ENCODE measurements at regions not wholly inside any gene's neighbourhood (a gene's known extent, or its start where the extent isn't known, plus 50 kb on each side); places are given as distances from the start of the nearest gene placed in this dataset.

- DNase-seq (ENCODE audit: low read depth), result no peak
Measured at GRCh38 chr2:2567776-2568175, 236.7 kb upstream of the MYT1L start.

GRCh38 chr2:2566396-2567323 lies 235.6 kb upstream of the MYT1L start:
- no peak for DNase-seq (ENCODE audit: low read depth)

- no peak for DNase-seq (ENCODE audit: low read depth)
Measured at GRCh38 chr2:2565671-2566070, 234.6 kb upstream of the MYT1L start.

- DNase-seq (ENCODE audit: low read depth), result no peak
Measured at GRCh38 chr2:2564300-2565078, 233.4 kb upstream of the MYT1L start.

- no peak for DNase-seq (ENCODE audit: low read depth)
Measured at GRCh38 chr2:2563309-2563860, 232.3 kb upstream of the MYT1L start.

- DNase-seq (ENCODE audit: low read depth), result no peak
Measured at GRCh38 chr2:2562867-2563266, 231.8 kb upstream of the MYT1L start.

- DNase-seq (ENCODE audit: low read depth), result no peak
Measured at GRCh38 chr2:2561346-2562095, 230.4 kb upstream of the MYT1L start.

- DNase-seq (ENCODE audit: low read depth), result no peak
Measured at GRCh38 chr2:2560374-2561015, 229.4 kb upstream of the MYT1L start.

- DNase-seq (ENCODE audit: low read depth), result no peak
Measured at GRCh38 chr2:2558476-2558875, 227.4 kb upstream of the MYT1L start.

GRCh38 chr2:2557475-2557874 lies 226.4 kb upstream of the MYT1L start:
- no peak for DNase-seq (ENCODE audit: low read depth)

GRCh38 chr2:2550856-2551255 lies 219.8 kb upstream of the MYT1L start:
- no peak for DNase-seq (ENCODE audit: low read depth)

- DNase-seq (ENCODE audit: low read depth), result no peak
Measured at GRCh38 chr2:2547911-2548310, 216.8 kb upstream of the MYT1L start.

- no peak for DNase-seq (ENCODE audit: low read depth)
Measured at GRCh38 chr2:2547451-2547850, 216.4 kb upstream of the MYT1L start.

GRCh38 chr2:2546046-2546445 lies 215.0 kb upstream of the MYT1L start:
- DNase-seq (ENCODE audit: low read depth), result no peak

GRCh38 chr2:2542966-2543611 lies 212.0 kb upstream of the MYT1L start:
- no peak for DNase-seq (ENCODE audit: low read depth)

GRCh38 chr2:2542316-2542715 lies 211.2 kb upstream of the MYT1L start:
- DNase-seq (ENCODE audit: low read depth), result no peak

- DNase-seq (ENCODE audit: low read depth), result no peak
Measured at GRCh38 chr2:2540406-2540805, 209.3 kb upstream of the MYT1L start.

GRCh38 chr2:2536416-2537056 lies 205.5 kb upstream of the MYT1L start:
- DNase-seq (ENCODE audit: low read depth), result no peak

GRCh38 chr2:2530334-2530733 lies 199.3 kb upstream of the MYT1L start:
- no peak for DNase-seq (ENCODE audit: low read depth)

- DNase-seq (ENCODE audit: low read depth), result no peak
Measured at GRCh38 chr2:2528846-2529245, 197.8 kb upstream of the MYT1L start.

GRCh38 chr2:2527148-2527547 lies 196.1 kb upstream of the MYT1L start:
- DNase-seq (ENCODE audit: low read depth), result no peak
